HCT116 (cell line): ENCODE measurements at regions not wholly inside any gene's neighbourhood (a gene's known extent, or its start where the extent isn't known, plus 50 kb on each side); places are given as distances from the start of the nearest gene placed in this dataset.

ENCODE experiments used
- ATAC-seq: fragments of 200-7000 bp; cut with Tn5 transposase; 2 replicates; pipeline ENCODE4 v1.9.1; 2020; ENCODE audit warnings: mild to moderate bottlenecking, moderate library complexity
- BruUV-seq: library from RNA; stranded (reverse); fragments of 400-500 nt; replicated peaks from 2 replicates; lab custom pipeline; 2021; lab: Mats Ljungman, UMichigan
- CTCF ChIA-PET: fragments of 300-600 bp; sonication (Branson Sonifier 250); formaldehyde crosslinking; loops from one replicate; lab custom pipeline; 2021; ENCODE audit warnings: antibody characterized with exemption; lab: Charles Lee
- POLR2A ChIA-PET: fragments of 300-600, 350-600 bp; sonication (Branson Sonifier 250); formaldehyde crosslinking; loops from one replicate; lab custom pipeline; 2021; ENCODE audit warnings: antibody characterized with exemption; lab: Charles Lee
- RAD21 ChIA-PET, 2 experiments: fragments of 300-600 bp; sonication (Branson Sonifier 250); formaldehyde crosslinking; loops; one replicate each; lab custom pipeline; 2023; ENCODE audit warnings: low total read pairs in 2 of 2; ENCODE audit not compliant: uncharacterized antibody in 2 of 2, unreplicated experiment in 2 of 2, low non-redundant PET in 1 of 2; lab: Charles Lee
- DNase-seq: peaks from one replicate; pipeline ENCODE4 v3.0.0-alpha.2; 2010; ENCODE audit warnings: low read depth, low spot score
- H2AFZ ChIP-seq: fragments of 200-600 bp; shearing (Covaris generic), sonication (generic); 2 replicates; pipeline ENCODE4 v1.6.1; 2017; ENCODE audit warnings: low read depth, mixed run types, mixed read lengths, antibody characterized with exemption, low read length; ENCODE audit not compliant: poor library complexity, severe bottlenecking
- H3K27ac ChIP-seq: 2 replicates; pipeline ENCODE4 v1.5.1; 2012; ENCODE audit warnings: low read depth, low read length
- H3K27me3 ChIP-seq: fragments of 200-600 bp; sonication (generic); 2 replicates; pipeline ENCODE4 v1.6.1; 2016; ENCODE audit warnings: mixed run types, low read length, mixed read lengths; ENCODE audit not compliant: insufficient read depth
- H3K36me3 ChIP-seq, 2 experiments: fragments of 200-500 bp in 1 of 2; fragments of 200-600 bp in 1 of 2; sonication (Bioruptor generic) in 1 of 2; sonication (generic) in 1 of 2; 2 replicates each; pipeline versions ENCODE4 v1.5.1 to v1.6.1; 2014 to 2016; ENCODE audit warnings: low read length in 2 of 2, inconsistent platforms in 1 of 2, mixed read lengths in 1 of 2, mixed run types in 1 of 2; ENCODE audit not compliant: insufficient read depth in 2 of 2, control insufficient read depth in 1 of 2
- H3K4me1 ChIP-seq, 2 experiments: fragments of 200-600 bp in 1 of 2; sonication (generic) in 1 of 2; 2 replicates each; pipeline versions ENCODE4 v1.5.1 to v1.6.1; 2012 to 2017; ENCODE audit warnings: low read length in 2 of 2, inconsistent platforms in 1 of 2, mild to moderate bottlenecking in 1 of 2, mixed read lengths in 1 of 2, mixed run types in 1 of 2, moderate library complexity in 1 of 2; ENCODE audit not compliant: insufficient read depth in 2 of 2, control insufficient read depth in 1 of 2
- H3K4me2 ChIP-seq: fragments of 200-600 bp; sonication (generic); 2 replicates; pipeline ENCODE4 v1.6.1; 2017; ENCODE audit warnings: mixed run types, low read length, mixed read lengths
- H3K4me3 ChIP-seq, 2 experiments: fragments of 200-600 bp in 1 of 2; sonication (generic) in 1 of 2; replicated peaks in 1 of 2; 2 replicates each; pipeline ENCODE4 v1.5.1; 2011 to 2016; ENCODE audit warnings: low read length in 2 of 2, control low read depth in 1 of 2, low read depth in 1 of 2, mild to moderate bottlenecking in 1 of 2, mixed read lengths in 1 of 2, mixed run types in 1 of 2
- H3K79me2 ChIP-seq: fragments of 200-600 bp; sonication (generic); 2 replicates; pipeline ENCODE4 v1.6.1; 2017; ENCODE audit warnings: mild to moderate bottlenecking, mixed run types, low read length, moderate library complexity, mixed read lengths; ENCODE audit not compliant: insufficient read depth
- H3K9ac ChIP-seq: fragments of 200-600 bp; sonication (generic); 2 replicates; pipeline ENCODE4 v1.6.1; 2016; ENCODE audit warnings: low read length, mixed read lengths
- H3K9me2 ChIP-seq: fragments of 200-600 bp; sonication (generic), shearing (Covaris generic); 2 replicates; pipeline ENCODE4 v1.6.1; 2017; ENCODE audit warnings: mixed run types, mild to moderate bottlenecking, moderate library complexity; ENCODE audit not compliant: insufficient read depth
- H3K9me3 ChIP-seq, 2 experiments: fragments of 200-500 bp in 1 of 2; fragments of 200-600 bp in 1 of 2; sonication (Bioruptor generic) in 1 of 2; sonication (generic) in 1 of 2; 2 replicates each; pipeline ENCODE4 v1.6.1; 2014 to 2017; ENCODE audit warnings: low read length in 2 of 2, mixed read lengths in 2 of 2, inconsistent platforms in 1 of 2, low read depth in 1 of 2, mild to moderate bottlenecking in 1 of 2, mixed run types in 1 of 2, moderate library complexity in 1 of 2; ENCODE audit not compliant: control insufficient read depth in 1 of 2, insufficient read depth in 1 of 2
- H4K20me1 ChIP-seq: fragments of 200-600 bp; sonication (generic), shearing (Covaris generic); 2 replicates; pipeline ENCODE4 v1.6.1; 2017; ENCODE audit warnings: mixed run types, mild to moderate bottlenecking, moderate library complexity; ENCODE audit not compliant: insufficient read depth
- ATF3 ChIP-seq: IDR thresholded peaks from 2 replicates; pipeline ENCODE4 v1.6.1; 2012
- CBX3 ChIP-seq: IDR thresholded peaks from 2 replicates; pipeline ENCODE4 v1.6.1; 2012; ENCODE audit warnings: low read depth
- CEBPB ChIP-seq: IDR thresholded peaks from 2 replicates; pipeline ENCODE4 v1.6.1; 2012; ENCODE audit warnings: low read depth
- CTCF ChIP-seq, 3 experiments: fragments of 200-600 bp in 1 of 3; sonication (generic) in 1 of 3; IDR thresholded peaks in 2 of 3; conservative IDR thresholded peaks in 1 of 3; 2 replicates each; pipeline ENCODE4 v1.5.1; 2012 to 2017; ENCODE audit warnings: low read depth in 2 of 3, low read length in 2 of 3, antibody characterized with exemption in 1 of 3, borderline replicate concordance in 1 of 3, control low read depth in 1 of 3, mild to moderate bottlenecking in 1 of 3, mixed read lengths in 1 of 3, mixed run types in 1 of 3, moderate library complexity in 1 of 3; ENCODE audit not compliant: insufficient read depth in 1 of 3
- EGR1 ChIP-seq: IDR thresholded peaks from 2 replicates; pipeline ENCODE4 v1.6.1; 2012; ENCODE audit warnings: low read depth
- ELF1 ChIP-seq: IDR thresholded peaks from 2 replicates; pipeline ENCODE4 v1.6.1; 2012; ENCODE audit warnings: low read depth, borderline replicate concordance
- EZH2 ChIP-seq: fragments of 200-600 bp; sonication (generic); IDR thresholded peaks from 2 replicates; pipeline ENCODE4 v1.6.1; 2017; ENCODE audit warnings: antibody characterized with exemption, mixed run types
- EZH2phosphoT487 ChIP-seq: fragments of 200-600 bp; IDR thresholded peaks from 2 replicates; pipeline ENCODE4 v1.6.1; 2018; ENCODE audit warnings: antibody characterized with exemption, borderline replicate concordance
- FOSL1 ChIP-seq: IDR thresholded peaks from 2 replicates; pipeline ENCODE4 v1.6.1; 2012; ENCODE audit warnings: low read depth
- POLR2A ChIP-seq: IDR thresholded peaks from 2 replicates; pipeline ENCODE4 v1.7.0; 2011; ENCODE audit warnings: borderline replicate concordance; ENCODE audit not compliant: insufficient read depth, insufficient read length; ENCODE audit errors: extremely low read depth
- POLR2AphosphoS5 ChIP-seq: IDR thresholded peaks from 2 replicates; pipeline ENCODE4 v1.6.1; 2011; ENCODE audit warnings: mild to moderate bottlenecking, low read depth, low read length, moderate library complexity
- RAD21 ChIP-seq: IDR thresholded peaks from 2 replicates; pipeline ENCODE4 v1.6.1; 2012; ENCODE audit warnings: low read depth, mild to moderate bottlenecking
- SIN3A ChIP-seq: IDR thresholded peaks from 2 replicates; pipeline ENCODE4 v1.6.1; 2012; ENCODE audit warnings: low read depth
- SP1 ChIP-seq: IDR thresholded peaks from 2 replicates; pipeline ENCODE4 v1.6.1; 2012; ENCODE audit warnings: low read depth
- SRF ChIP-seq: IDR thresholded peaks from 2 replicates; pipeline ENCODE4 v1.6.1; 2012; ENCODE audit warnings: low read depth
- YY1 ChIP-seq: IDR thresholded peaks from 2 replicates; pipeline ENCODE4 v1.6.1; 2011; ENCODE audit warnings: low read length, low read depth, moderate library complexity, mild to moderate bottlenecking; ENCODE audit not compliant: insufficient replicate concordance; ENCODE audit errors: extremely low read depth
- ZBTB33 ChIP-seq: IDR thresholded peaks from 2 replicates; pipeline ENCODE4 v1.6.1; 2011; ENCODE audit warnings: mild to moderate bottlenecking, low read length, moderate library complexity; ENCODE audit not compliant: insufficient replicate concordance; ENCODE audit errors: extremely low read depth
- ZNF274 ChIP-seq: fragments of 200-500 bp; sonication (Bioruptor generic); IDR thresholded peaks from 2 replicates; pipeline ENCODE4 v1.6.1; 2014; ENCODE audit warnings: mild to moderate bottlenecking, low read depth, low read length, inconsistent platforms
- intact Hi-C: fragments of 100-400 bp; cut with micrococcal nuclease; formaldehyde crosslinking; loops from 2 replicates; pipeline ENCODE4 v1.10.0; 2022

- ChIA-PET RAD21 (no interaction called here), CTCF (no interaction called here), POLR2A (no interaction called here)
- no peaks in the 10 kb centered on the region for H3K79me2 ChIP-seq
- no TSS peak for BruUV-seq
- no peaks in the 10 kb centered on the region for H3K9me2 ChIP-seq
- H3K9me3 ChIP-seq: no peaks in the 10 kb centered on the region
- H3K36me3 ChIP-seq: no peaks in the 10 kb centered on the region
- H3K4me1 ChIP-seq: peaks cover 8 to 12% of the 10 kb centered on the region in 2 experiments; a peak in 3 of 4 replicates
- no peak overlapping the region for H3K4me3 ChIP-seq
- no peak overlapping the region for H3K9ac ChIP-seq
- ATAC-seq (no peak), DNase-seq (no peak)
- H2AFZ ChIP-seq: no peak overlapping the region
- intact Hi-C loops: no loop called here
- no peak for TF ChIP-seq SP1
- no peaks in the 10 kb centered on the region for H4K20me1 ChIP-seq
- no peaks in the 10 kb centered on the region for H3K27me3 ChIP-seq
- no peak overlapping the region for H3K27ac ChIP-seq
- H3K4me2 ChIP-seq: no peak overlapping the region
Observed at GRCh38 chr12:89828575-89828974, 119.9 kb upstream of the ATP2B1 start.

- H3K4me1 ChIP-seq: peaks cover 8 to 12% of the 10 kb centered on the region in 2 experiments; a peak in 3 of 4 replicates
- H3K79me2 ChIP-seq: no peaks in the 10 kb centered on the region
- no peak overlapping the region for H3K9ac ChIP-seq
- H3K36me3 ChIP-seq: no peaks in the 10 kb centered on the region
- ATAC-seq (no peak), DNase-seq (no peak)
- intact Hi-C loops: no loop called here
- no peak overlapping the region for H3K4me3 ChIP-seq
- no TSS peak for BruUV-seq
- no peaks in the 10 kb centered on the region for H3K9me3 ChIP-seq
- no peaks in the 10 kb centered on the region for H4K20me1 ChIP-seq
- H3K27me3 ChIP-seq: no peaks in the 10 kb centered on the region
- no peak overlapping the region for H2AFZ ChIP-seq
- H3K4me2 ChIP-seq: no peak overlapping the region
- ChIA-PET RAD21 (no interaction called here), POLR2A (interaction anchor here (0.8 kb wide), 1 partner anchor 9 kb away, joined by 3 read pairs; no protein-coding TSS in a partner anchor), CTCF (no interaction called here)
- no peaks in the 10 kb centered on the region for H3K9me2 ChIP-seq
- TF ChIP-seq CBX3 (no peak), ELF1 (no peak), EGR1 (no peak), SIN3A (no peak), ATF3 (no peak), SRF (no peak), ZNF274 (no peak), POLR2A (no peak), CEBPB (no peak), CTCF (IDR thresholded peaks at IDR 0.05 in 2 of 3, conservative IDR thresholded peaks at IDR 0.05 in 1 of 3; ENCODE audit: borderline replicate concordance in 1 of 3, insufficient read depth in 1 of 3, low read depth in 2 of 3, low read length in 2 of 3) (no peak), EZH2 (no peak), ZBTB33 (no peak), EZH2phosphoT487 (no peak), FOSL1 (no peak), YY1 (no peak), POLR2AphosphoS5 (no peak), RAD21 (no peak)
- H3K27ac ChIP-seq: no peak overlapping the region
Observed at GRCh38 chr12:89827592-89827991, 119.0 kb upstream of the ATP2B1 start.
